ENCODE measurements at regions not wholly inside any gene's neighbourhood (a gene's known extent, or its start where the extent isn't known, plus 50 kb on each side); places are given as distances from the start of the nearest gene placed in this dataset.

DNA sequence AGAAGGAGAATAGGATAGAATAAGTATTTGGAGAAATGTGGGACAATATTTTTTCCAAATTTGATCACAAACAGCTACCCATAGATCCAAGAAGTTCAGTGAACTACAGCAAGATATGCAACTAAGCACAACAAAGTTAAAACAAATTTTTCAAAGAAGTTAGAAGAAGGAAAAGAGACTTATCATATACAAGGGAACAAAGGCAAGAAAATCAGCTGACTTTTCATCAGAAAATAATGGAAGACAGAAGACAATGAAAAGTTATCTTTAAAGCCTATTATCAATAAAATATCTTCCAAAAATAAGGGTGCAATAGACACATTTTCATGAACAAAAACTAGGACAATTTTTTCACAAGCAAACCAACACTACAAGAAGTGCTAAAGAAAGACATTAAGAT is 202.8 kb upstream of the FN1 start:
- TF ChIP-seq, protein P1, sequence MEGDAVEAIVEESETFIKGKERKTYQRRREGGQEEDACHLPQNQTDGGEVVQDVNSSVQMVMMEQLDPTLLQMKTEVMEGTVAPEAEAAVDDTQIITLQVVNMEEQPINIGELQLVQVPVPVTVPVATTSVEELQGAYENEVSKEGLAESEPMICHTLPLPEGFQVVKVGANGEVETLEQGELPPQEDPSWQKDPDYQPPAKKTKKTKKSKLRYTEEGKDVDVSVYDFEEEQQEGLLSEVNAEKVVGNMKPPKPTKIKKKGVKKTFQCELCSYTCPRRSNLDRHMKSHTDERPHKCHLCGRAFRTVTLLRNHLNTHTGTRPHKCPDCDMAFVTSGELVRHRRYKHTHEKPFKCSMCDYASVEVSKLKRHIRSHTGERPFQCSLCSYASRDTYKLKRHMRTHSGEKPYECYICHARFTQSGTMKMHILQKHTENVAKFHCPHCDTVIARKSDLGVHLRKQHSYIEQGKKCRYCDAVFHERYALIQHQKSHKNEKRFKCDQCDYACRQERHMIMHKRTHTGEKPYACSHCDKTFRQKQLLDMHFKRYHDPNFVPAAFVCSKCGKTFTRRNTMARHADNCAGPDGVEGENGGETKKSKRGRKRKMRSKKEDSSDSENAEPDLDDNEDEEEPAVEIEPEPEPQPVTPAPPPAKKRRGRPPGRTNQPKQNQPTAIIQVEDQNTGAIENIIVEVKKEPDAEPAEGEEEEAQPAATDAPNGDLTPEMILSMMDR (IDR thresholded peaks at IDR 0.05) = no peak
- Histone ChIP-seq H3K4me3 (no peak overlapping the region), H3K27me3 (ENCODE audit: insufficient read depth in 3 of 3, low read length in 2 of 3) (no peaks in the 10 kb centered on the region), H3K4me1 (no peaks in the 10 kb centered on the region), H3K9me3 (no peaks in the 10 kb centered on the region), H3K27ac (no peak overlapping the region), H3K36me3 (ENCODE audit: insufficient read depth in 1 of 2, low read depth in 1 of 2) (no peaks in the 10 kb centered on the region)
- ATAC-seq = no peak
- intact Hi-C loops (cut with DNase I) = no loop called here
- DNase-seq = no peak

GRCh38 chr2:215637651-215638050 is 201.8 kb upstream of the FN1 start:
- H3K27ac ChIP-seq = no peak overlapping the region
- no peaks in the 10 kb centered on the region for H3K36me3 ChIP-seq (ENCODE audit: insufficient read depth in 1 of 2, low read depth in 1 of 2)
- ATAC-seq (no peak), DNase-seq (no peak)
- TF ChIP-seq, protein P1 (IDR thresholded peaks at IDR 0.05) = no peak
- no peaks in the 10 kb centered on the region for H3K4me1 ChIP-seq
- H3K4me3 ChIP-seq = no peak overlapping the region
- no peaks in the 10 kb centered on the region for H3K27me3 ChIP-seq (ENCODE audit: insufficient read depth in 3 of 3, low read length in 2 of 3)
- H3K9me3 ChIP-seq = peaks cover 4% of the 10 kb centered on the region
- intact Hi-C loops (cut with DNase I) = no loop called here

DNA sequence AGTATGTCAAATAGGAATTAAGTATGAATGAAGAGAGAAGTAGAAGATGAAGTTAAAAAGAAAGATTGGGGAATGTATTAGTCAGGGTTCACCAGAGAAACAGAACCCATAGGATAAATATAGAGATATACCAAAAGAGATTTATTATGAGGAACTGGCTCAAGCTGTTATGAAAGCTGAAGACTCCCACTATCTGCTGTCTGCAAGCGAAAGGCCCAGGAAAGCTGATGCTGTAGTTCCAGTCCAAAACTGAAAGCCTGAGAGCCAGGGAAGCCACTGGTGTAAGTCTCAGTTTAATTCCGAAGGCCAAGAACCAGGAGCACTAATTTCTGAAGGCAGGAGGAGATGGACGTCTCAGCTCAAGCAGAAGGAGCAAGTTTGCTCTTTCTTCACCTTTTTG is 200.9 kb upstream of the FN1 start:
- intact Hi-C loops (cut with DNase I) = no loop called here
- 90 to 98% (median 97%) methylated on average over 3 of the region's 3 CpGs for WGBS, 3 donors
- Histone ChIP-seq H3K27me3 (ENCODE audit: insufficient read depth in 3 of 3, low read length in 2 of 3) (no peaks in the 10 kb centered on the region), H3K9me3 (peaks cover 4% of the 10 kb centered on the region), H3K27ac (no peak overlapping the region), H3K36me3 (ENCODE audit: insufficient read depth in 1 of 2, low read depth in 1 of 2) (no peaks in the 10 kb centered on the region), H3K4me3 (no peak overlapping the region), H3K4me1 (no peaks in the 10 kb centered on the region)
- ATAC-seq = no peak
- TF ChIP-seq, protein P1 (IDR thresholded peaks at IDR 0.05) = no peak
- no peak for DNase-seq

DNA sequence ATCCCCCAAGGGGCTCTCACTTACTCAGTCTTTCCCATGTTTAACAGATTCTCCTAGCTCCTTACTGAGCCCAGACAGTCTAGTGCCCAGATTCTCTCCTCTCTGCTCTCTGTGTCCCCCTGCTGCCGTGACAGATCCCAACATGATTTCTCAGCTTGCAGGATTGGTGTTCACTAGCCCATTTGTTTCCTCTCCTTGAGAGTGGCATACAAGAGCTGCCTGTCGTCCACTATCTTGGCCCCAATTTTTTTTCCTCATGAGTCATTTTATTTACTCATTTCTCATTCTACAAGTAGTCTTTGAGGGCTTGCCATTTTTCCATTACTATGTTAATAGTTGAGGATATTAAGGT is 199.9 kb upstream of the FN1 start:
- no peak overlapping the region for H3K4me3 ChIP-seq
- DNase-seq (no peak), ATAC-seq (no peak)
- H3K27ac ChIP-seq = no peak overlapping the region
- WGBS, 3 donors = 55 to 69% (median 61%) methylated on average over 2 of the region's 2 CpGs
- no peaks in the 10 kb centered on the region for H3K36me3 ChIP-seq (ENCODE audit: insufficient read depth in 1 of 2, low read depth in 1 of 2)
- no peaks in the 10 kb centered on the region for H3K4me1 ChIP-seq
- TF ChIP-seq, protein P1 (IDR thresholded peaks at IDR 0.05) = no peak
- H3K9me3 ChIP-seq = peaks cover 12% of the 10 kb centered on the region
- H3K27me3 ChIP-seq (ENCODE audit: insufficient read depth in 3 of 3, low read length in 2 of 3) = no peaks in the 10 kb centered on the region
- intact Hi-C loops (cut with DNase I) = no loop called here

DNA sequence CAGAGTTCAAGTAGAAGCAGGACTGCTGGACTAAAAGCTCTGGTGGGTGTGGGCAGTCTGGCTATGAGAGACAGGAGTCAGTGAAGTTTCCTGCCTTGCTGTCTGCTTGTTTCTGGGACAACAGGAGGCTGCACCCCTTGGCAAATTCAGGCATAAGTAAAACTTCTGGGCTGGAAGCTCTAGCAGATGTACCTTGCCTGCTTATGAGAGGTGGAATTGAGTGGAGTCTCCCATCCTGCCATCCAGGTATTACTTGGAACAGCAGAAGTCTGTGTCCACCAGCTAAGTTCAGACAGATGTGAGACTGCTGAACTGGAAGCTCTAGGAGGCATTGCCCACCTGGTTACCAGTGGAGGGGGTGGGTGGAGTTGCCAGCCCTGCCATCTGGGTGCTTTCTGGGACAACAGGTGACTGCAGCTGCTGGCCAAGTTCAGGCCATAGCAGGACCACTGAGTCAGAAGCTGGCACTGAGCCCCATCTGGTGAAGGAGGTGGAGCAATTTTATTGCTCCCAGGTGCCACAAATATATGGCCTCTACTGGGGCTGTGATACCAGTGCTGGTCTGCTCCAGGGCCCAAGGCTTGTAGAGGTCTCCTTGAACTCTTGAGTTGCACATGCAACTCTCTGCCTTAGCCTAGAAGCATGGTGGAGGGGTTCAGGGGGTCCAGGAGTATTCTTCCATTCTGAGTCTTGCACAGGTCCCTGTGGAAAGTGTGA is 199.4 kb upstream of the FN1 start:
- Histone ChIP-seq H3K4me1 (no peaks in the 10 kb centered on the region), H3K9me3 (peaks cover 16% of the 10 kb centered on the region)

More for the DNA sequence above, 199.4 kb upstream of the FN1 start:
- no peaks in the 10 kb centered on the region for H3K36me3 ChIP-seq (ENCODE audit: insufficient read depth in 1 of 2, low read depth in 1 of 2)
- no peaks in the 10 kb centered on the region for H3K27me3 ChIP-seq (ENCODE audit: insufficient read depth in 3 of 3, low read length in 2 of 3)
- TF ChIP-seq, protein P1 (IDR thresholded peaks at IDR 0.05) = no peak
- ATAC-seq (no peak), DNase-seq (no peak)
- intact Hi-C loops (cut with DNase I) = no loop called here
- H3K4me3 ChIP-seq = no peak overlapping the region
- H3K27ac ChIP-seq = no peak overlapping the region

Measured in psoas muscle (tissue), 7 donors.